Mesothelial cell of epicardium (in vitro differentiated cells): ENCODE measurements at regions not wholly inside any gene's neighbourhood (a gene's known extent, or its start where the extent isn't known, plus 50 kb on each side); places are given as distances from the start of the nearest gene placed in this dataset.

ENCODE experiments used
- DNase-seq, 2 experiments: peaks; one replicate each; pipeline ENCODE4 v3.0.0; 2021; ENCODE audit warnings: low spot score in 2 of 2; ENCODE audit not compliant: unreplicated experiment in 2 of 2
- H3K27ac Mint-ChIP-seq: 2 replicates; pipeline ENCODE4 v1.8.0; 2021; ENCODE audit warnings: mixed read lengths
- H3K27me3 Mint-ChIP-seq: 2 replicates; pipeline ENCODE4 v1.8.0; 2021; ENCODE audit warnings: low read depth, mixed read lengths
- H3K36me3 Mint-ChIP-seq: 2 replicates; pipeline ENCODE4 v1.8.0; 2021; ENCODE audit warnings: mixed read lengths
- H3K4me1 Mint-ChIP-seq: 2 replicates; pipeline ENCODE4 v1.8.0; 2021; ENCODE audit warnings: mixed read lengths
- H3K4me3 Mint-ChIP-seq: 2 replicates; pipeline ENCODE4 v1.8.0; 2021; ENCODE audit warnings: mild to moderate bottlenecking, moderate library complexity, mixed read lengths
- H3K9me3 Mint-ChIP-seq: 2 replicates; pipeline ENCODE4 v1.8.0; 2021; ENCODE audit warnings: mixed read lengths
- TF ChIP-seq, protein P1 (sequence below): fragments of 200-600 bp; sonication (generic); IDR thresholded peaks from one replicate; pipeline ENCODE4 v1.5.0; 2021; ENCODE audit warnings: antibody characterized with exemption; ENCODE audit not compliant: unreplicated experiment

DNA sequence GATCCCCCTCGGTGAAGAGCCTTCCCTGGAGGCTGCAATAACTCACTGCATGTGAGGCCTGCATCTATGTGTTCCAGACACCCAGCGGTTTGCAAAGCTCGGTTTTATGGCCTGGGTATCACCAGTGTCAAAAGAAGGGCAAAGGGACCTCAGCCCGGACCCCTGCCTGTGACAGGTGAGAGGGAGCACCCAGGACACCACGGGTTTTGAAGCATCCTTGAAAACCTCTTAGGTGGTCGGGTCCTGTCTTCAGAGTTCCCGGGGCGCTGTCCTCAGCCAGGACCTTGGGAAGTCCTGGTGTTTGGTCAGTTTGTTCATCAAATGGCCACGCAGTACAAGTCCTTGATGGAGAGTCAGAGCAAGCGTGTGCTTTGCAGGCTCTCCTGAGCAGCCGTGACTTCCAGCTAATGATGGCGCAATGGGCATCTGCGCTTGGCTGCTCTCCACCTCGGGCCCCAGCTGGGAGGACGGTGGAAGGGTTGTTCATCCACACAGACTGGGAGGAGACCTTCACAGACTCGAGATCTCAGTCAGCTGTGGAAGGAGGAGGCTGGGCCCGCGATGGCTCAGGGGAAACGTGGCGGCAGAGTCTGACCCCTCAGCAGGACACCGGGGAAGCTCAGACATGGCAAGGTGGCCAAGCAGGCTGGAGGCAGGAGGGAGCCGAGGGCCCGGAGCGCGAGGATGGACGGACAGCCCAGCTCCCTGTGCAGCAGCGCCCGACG lies 113.1 kb upstream of the GPC1 start:
- Mint-ChIP-seq H3K27ac (no peak overlapping the region), H3K9me3 (no peaks in the 10 kb centered on the region), H3K27me3 (peaks cover 28% of the 10 kb centered on the region), H3K4me3 (no peak overlapping the region), H3K4me1 (peaks cover 13% of the 10 kb centered on the region), H3K36me3 (no peaks in the 10 kb centered on the region)
- TF ChIP-seq, protein P1, sequence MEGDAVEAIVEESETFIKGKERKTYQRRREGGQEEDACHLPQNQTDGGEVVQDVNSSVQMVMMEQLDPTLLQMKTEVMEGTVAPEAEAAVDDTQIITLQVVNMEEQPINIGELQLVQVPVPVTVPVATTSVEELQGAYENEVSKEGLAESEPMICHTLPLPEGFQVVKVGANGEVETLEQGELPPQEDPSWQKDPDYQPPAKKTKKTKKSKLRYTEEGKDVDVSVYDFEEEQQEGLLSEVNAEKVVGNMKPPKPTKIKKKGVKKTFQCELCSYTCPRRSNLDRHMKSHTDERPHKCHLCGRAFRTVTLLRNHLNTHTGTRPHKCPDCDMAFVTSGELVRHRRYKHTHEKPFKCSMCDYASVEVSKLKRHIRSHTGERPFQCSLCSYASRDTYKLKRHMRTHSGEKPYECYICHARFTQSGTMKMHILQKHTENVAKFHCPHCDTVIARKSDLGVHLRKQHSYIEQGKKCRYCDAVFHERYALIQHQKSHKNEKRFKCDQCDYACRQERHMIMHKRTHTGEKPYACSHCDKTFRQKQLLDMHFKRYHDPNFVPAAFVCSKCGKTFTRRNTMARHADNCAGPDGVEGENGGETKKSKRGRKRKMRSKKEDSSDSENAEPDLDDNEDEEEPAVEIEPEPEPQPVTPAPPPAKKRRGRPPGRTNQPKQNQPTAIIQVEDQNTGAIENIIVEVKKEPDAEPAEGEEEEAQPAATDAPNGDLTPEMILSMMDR, result no peak
- DNase-seq, result peak in 1 of 2 experiments; percentile 33

DNA sequence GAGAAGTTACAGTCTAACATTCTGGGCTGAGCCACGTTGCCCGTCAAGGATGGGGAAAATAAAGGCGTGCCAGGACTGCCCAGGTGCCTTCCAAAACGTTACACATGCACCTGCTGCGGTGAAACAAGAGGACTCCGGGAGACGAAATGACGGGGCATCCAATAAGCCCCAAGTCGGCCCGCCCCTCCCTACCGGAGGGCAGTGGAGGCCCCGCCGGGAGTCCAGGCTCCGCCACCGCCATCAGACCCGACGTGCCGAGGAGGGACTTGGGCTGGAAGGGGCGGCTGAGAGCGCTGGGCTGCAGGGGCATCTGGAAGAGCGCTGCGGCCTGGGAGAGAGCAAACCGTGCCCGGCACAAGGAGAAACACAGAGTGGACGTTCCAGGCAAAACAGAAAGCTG lies 112.5 kb upstream of the GPC1 start:
- H3K27me3 Mint-ChIP-seq, result peaks cover 26% of the 10 kb centered on the region
- no peaks in the 10 kb centered on the region for H3K36me3 Mint-ChIP-seq
- H3K4me1 Mint-ChIP-seq, result peaks cover 13% of the 10 kb centered on the region
- H3K9me3 Mint-ChIP-seq, result no peaks in the 10 kb centered on the region
- DNase-seq, result peak in 1 of 2 experiments; percentile 34
- TF ChIP-seq, protein P1, result no peak
- no peak overlapping the region for H3K27ac Mint-ChIP-seq
- H3K4me3 Mint-ChIP-seq, result no peak overlapping the region

DNA sequence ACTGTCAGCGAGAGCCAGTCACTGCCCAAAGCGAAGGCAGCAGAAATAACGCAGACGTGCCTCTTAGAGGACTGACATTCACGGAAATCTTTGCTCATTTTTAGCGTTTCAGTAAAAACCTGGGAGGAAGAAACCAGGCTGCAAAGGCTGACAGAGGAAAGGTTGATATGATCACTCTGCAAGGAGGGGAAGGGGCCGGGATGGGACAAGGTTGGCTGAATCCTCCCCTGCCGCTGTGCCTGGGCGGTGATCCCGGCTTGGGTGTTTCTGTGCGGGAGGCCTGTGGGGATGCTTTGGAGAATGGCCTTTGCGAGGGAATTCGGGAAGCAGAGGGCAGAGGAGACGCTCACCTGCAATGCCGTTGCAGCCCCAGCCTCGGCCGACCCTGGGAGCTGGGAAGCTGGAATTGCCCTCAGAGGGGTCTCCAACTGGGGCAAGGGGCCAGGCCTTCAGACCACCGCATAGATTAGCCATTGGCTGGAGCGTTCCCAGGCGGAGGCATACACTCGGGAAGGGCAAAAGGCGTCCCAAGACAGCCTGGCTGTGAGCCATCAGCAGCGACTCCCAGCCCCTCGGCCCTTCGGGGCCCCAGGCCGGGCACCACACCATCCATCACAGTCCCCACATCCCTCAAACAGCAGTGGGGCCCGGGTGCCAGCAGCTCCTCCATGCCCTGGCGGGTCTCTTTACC lies 111.7 kb upstream of the GPC1 start:
- H3K4me1 Mint-ChIP-seq, result peaks cover 13% of the 10 kb centered on the region
- H3K27me3 Mint-ChIP-seq, result peaks cover 20% of the 10 kb centered on the region
- DNase-seq, result peak in 1 of 2 experiments; percentile 27
- no peak overlapping the region for H3K27ac Mint-ChIP-seq
- H3K9me3 Mint-ChIP-seq, result no peaks in the 10 kb centered on the region
- TF ChIP-seq, protein P1, result no peak
- H3K36me3 Mint-ChIP-seq, result no peaks in the 10 kb centered on the region
- H3K4me3 Mint-ChIP-seq, result no peak overlapping the region

DNA sequence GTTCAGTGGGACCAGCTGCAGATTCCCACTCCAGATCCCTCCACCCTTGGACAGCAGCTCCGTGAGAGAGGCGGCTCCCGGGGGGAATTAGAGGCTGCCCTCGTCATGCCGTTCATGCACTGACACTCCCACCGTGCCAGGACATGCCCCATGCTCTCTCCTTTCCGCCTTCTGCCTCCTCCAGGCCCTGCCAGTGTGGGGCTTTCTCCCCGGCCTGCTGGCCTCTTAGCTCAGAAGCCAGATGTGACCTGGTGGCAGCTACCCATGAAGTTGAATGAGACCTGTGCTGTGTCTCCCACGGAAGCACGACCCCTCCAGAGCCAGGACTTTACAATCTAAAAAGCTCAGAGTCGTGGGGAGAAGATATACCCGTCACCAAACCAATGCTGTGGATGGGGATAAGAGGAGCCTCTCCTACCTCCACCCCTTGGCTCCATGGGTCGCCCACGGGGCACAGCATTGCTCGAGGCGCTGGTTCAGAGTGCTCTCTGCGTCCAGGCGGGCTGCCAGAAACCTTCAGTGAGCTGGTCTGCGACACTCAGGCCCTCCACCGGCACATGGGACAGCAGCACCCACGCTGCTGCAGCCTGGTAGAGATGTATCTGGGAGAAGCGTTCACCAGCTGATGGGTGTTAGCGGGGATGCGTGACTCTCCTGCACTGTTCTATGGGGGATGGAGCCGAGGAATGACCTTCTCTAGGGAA lies 111.0 kb upstream of the GPC1 start:
- peaks cover 13% of the 10 kb centered on the region for H3K4me1 Mint-ChIP-seq
- H3K9me3 Mint-ChIP-seq, result no peaks in the 10 kb centered on the region
- peak in 1 of 2 experiments; percentile 36 for DNase-seq
- TF ChIP-seq, protein P1, result no peak
- no peak overlapping the region for H3K27ac Mint-ChIP-seq
- no peak overlapping the region for H3K4me3 Mint-ChIP-seq
- H3K36me3 Mint-ChIP-seq, result no peaks in the 10 kb centered on the region
- H3K27me3 Mint-ChIP-seq, result peaks cover 14% of the 10 kb centered on the region

DNA sequence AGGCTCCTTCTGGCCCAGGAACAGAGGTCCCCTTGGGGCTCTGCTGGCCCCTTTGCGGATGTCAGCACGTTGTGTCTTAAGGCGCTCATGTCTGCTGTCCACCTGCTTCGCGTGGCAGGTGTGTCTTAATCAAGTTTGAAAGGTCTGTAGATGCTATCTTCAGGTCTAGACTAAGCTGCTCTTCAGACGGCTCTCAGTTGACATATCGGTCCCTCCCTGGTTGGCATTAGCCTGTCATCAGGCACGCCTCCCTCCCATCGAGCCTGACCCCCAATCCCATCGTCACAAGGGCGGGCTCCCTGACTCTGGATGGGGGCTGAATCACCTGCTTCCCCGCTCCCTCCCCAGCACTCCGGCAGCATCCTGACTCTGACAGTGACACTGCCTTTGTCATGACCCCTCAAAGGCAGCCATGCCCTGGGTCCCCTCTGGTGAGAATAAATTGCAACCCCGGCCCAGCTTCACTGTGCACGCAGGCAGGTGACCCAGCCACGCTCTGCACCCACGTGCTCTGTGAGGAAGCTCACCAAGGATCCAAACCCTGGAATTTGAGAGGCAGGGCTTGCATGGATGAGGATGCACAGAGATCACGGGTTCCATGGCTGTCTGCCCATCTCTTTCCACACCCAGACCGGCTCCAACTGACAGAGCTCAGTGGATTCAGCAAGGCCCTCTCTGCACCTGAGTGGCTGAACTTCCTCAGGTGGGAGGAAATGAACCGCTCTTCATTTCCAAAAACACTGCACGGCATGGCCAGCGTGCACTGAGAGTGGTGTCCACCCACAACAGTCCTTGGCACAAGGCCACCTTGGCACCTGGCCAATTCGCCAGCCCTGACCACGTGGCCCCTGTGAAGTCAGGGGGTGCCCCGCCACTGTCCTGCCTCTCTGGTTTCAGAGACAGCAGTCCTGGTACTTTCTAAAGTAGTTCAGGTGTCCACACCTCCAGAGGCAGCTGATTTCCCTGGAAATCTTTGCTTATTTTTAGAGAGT lies 110.2 kb upstream of the GPC1 start:
- H3K36me3 Mint-ChIP-seq, result no peaks in the 10 kb centered on the region
- H3K27me3 Mint-ChIP-seq, result peaks cover 14% of the 10 kb centered on the region
- no peaks in the 10 kb centered on the region for H3K9me3 Mint-ChIP-seq
- H3K4me3 Mint-ChIP-seq, result no peak overlapping the region
- peak in 1 of 2 experiments; percentile 39 for DNase-seq
- TF ChIP-seq, protein P1, result no peak
- no peak overlapping the region for H3K27ac Mint-ChIP-seq
- H3K4me1 Mint-ChIP-seq, result peaks cover 13% of the 10 kb centered on the region
